ENCODE measurements at regions not wholly inside any gene's neighbourhood (a gene's known extent, or its start where the extent isn't known, plus 50 kb on each side); places are given as distances from the start of the nearest gene placed in this dataset.

GRCh38 chr5:125093776-125094175 is 347.3 kb upstream of the ZNF608 start (continued):
- TF ChIP-seq, protein P1, sequence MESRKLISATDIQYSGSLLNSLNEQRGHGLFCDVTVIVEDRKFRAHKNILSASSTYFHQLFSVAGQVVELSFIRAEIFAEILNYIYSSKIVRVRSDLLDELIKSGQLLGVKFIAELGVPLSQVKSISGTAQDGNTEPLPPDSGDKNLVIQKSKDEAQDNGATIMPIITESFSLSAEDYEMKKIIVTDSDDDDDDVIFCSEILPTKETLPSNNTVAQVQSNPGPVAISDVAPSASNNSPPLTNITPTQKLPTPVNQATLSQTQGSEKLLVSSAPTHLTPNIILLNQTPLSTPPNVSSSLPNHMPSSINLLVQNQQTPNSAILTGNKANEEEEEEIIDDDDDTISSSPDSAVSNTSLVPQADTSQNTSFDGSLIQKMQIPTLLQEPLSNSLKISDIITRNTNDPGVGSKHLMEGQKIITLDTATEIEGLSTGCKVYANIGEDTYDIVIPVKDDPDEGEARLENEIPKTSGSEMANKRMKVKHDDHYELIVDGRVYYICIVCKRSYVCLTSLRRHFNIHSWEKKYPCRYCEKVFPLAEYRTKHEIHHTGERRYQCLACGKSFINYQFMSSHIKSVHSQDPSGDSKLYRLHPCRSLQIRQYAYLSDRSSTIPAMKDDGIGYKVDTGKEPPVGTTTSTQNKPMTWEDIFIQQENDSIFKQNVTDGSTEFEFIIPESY (IDR thresholded peaks at IDR 0.05) = no peak
- TF ChIP-seq ETV6 (conservative IDR thresholded peaks at IDR 0.05 in 1 of 2, IDR thresholded peaks at IDR 0.05 in 1 of 2; ENCODE audit: borderline replicate concordance in 1 of 2, low read depth in 1 of 2) (no peak), NFIC (IDR thresholded peaks at IDR 0.05; ENCODE audit: low read depth, low read length) (no peak), TCF3 (IDR thresholded peaks at IDR 0.05; ENCODE audit: borderline replicate concordance, insufficient read depth, low read depth, low read length) (no peak), TCF7 (IDR thresholded peaks at IDR 0.05; ENCODE audit: borderline replicate concordance) (no peak)

DNA sequence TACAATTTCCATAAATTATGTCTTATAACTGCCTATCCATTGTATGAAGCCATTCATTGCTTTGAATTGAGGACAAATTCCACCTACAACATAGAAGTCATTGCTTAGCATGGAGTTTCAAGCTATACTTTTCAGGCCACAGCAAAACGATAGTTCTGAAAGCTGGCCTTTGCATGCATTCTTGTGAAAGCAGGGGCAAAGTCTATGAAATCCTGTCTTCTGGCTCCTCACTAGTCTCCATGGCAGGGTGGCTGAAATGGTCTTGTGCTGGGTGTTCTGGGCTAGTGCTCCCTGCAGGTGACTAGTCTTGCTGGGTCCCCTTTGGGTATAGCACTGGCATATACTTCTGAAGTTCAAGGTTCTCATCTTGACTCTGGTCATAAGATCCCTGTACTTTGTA is 353.9 kb upstream of the ZNF608 start:
- Histone ChIP-seq H3K4me2 (ENCODE audit: control insufficient read depth, insufficient read depth) (no peak overlapping the region), H3K4me3 (no peak overlapping the region), H4K20me1 (ENCODE audit: control insufficient read depth, insufficient read depth) (no peaks in the 10 kb centered on the region), H3K27ac (ENCODE audit: control insufficient read depth, insufficient read depth) (no peak overlapping the region), H3K9me3 (replicated peaks; ENCODE audit: control insufficient read depth, insufficient read depth, low read length) (no peaks in the 10 kb centered on the region; the same call in 2 of the 3 replicates), H3K27me3 (replicated peaks in 1 of 2; ENCODE audit: control insufficient read depth in 2 of 2, insufficient read depth in 2 of 2, low read length in 1 of 2) (no peaks in the 10 kb centered on the region), H3K36me3 (ENCODE audit: control insufficient read depth in 2 of 2, insufficient read depth in 2 of 2, low read length in 1 of 2) (no peaks in the 10 kb centered on the region), H3K79me2 (ENCODE audit: control insufficient read depth, insufficient read depth, low read length) (no peaks in the 10 kb centered on the region), H3K9ac (ENCODE audit: control insufficient read depth, insufficient read depth, low read length) (no peak overlapping the region), H2AFZ (ENCODE audit: control insufficient read depth, low read depth, low read length) (no peak overlapping the region), H3K4me1 (ENCODE audit: control insufficient read depth, insufficient read depth, low read length) (no peaks in the 10 kb centered on the region)
- in situ Hi-C loops (cut with MboI) (no loop called here), intact Hi-C loops (cut with micrococcal nuclease; ENCODE audit: unreplicated experiment) (no loop called here)
- ChIA-PET SMC1A (ENCODE audit: uncharacterized antibody, unreplicated experiment) (no interaction called here), POLR2A (no interaction called here), RAD21 (ENCODE audit: unreplicated experiment) (no interaction called here), CTCF (no interaction called here)
- WGBS (ENCODE audit: insufficient coverage, insufficient replicate concordance, low lambda C conversion rate, missing lambda C conversion rate) = 42% methylated on average over 1 of the region's 1 CpG
- no TSS peak for BruUV-seq (replicated peaks)
- FAIRE-seq = no peak
- no peak for TF ChIP-seq PRDM15 (CRISPR knock-in tag; IDR thresholded peaks at IDR 0.05)
- TF ChIP-seq, protein P2, sequence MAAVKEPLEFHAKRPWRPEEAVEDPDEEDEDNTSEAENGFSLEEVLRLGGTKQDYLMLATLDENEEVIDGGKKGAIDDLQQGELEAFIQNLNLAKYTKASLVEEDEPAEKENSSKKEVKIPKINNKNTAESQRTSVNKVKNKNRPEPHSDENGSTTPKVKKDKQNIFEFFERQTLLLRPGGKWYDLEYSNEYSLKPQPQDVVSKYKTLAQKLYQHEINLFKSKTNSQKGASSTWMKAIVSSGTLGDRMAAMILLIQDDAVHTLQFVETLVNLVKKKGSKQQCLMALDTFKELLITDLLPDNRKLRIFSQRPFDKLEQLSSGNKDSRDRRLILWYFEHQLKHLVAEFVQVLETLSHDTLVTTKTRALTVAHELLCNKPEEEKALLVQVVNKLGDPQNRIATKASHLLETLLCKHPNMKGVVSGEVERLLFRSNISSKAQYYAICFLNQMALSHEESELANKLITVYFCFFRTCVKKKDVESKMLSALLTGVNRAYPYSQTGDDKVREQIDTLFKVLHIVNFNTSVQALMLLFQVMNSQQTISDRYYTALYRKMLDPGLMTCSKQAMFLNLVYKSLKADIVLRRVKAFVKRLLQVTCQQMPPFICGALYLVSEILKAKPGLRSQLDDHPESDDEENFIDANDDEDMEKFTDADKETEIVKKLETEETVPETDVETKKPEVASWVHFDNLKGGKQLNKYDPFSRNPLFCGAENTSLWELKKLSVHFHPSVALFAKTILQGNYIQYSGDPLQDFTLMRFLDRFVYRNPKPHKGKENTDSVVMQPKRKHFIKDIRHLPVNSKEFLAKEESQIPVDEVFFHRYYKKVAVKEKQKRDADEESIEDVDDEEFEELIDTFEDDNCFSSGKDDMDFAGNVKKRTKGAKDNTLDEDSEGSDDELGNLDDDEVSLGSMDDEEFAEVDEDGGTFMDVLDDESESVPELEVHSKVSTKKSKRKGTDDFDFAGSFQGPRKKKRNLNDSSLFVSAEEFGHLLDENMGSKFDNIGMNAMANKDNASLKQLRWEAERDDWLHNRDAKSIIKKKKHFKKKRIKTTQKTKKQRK (IDR thresholded peaks at IDR 0.05; ENCODE audit: low read depth, low read length) = no peak
- TF ChIP-seq BHLHE40 (IDR thresholded peaks at IDR 0.05; ENCODE audit: borderline replicate concordance in 1 of 2, low read depth in 2 of 2, low read length in 1 of 2) = no peak
- TF ChIP-seq CEBPB (IDR thresholded peaks at IDR 0.05; ENCODE audit: borderline replicate concordance in 1 of 2, low read depth in 2 of 2, low read length in 2 of 2) = no peak
- no peak for ATAC-seq
- no peak for DNase-seq (ENCODE audit: low read depth, low spot score)

Measured in GM12878 (cell line).